ENCODE measurements at regions not wholly inside any gene's neighbourhood (a gene's known extent, or its start where the extent isn't known, plus 50 kb on each side); places are given as distances from the start of the nearest gene placed in this dataset.

- TF ChIP-seq ZBTB4 (CRISPR knock-in tag; IDR thresholded peaks at IDR 0.05), result 0 out of 2 replicates have a peak, but pooled peaks have one; percentile 7
- TF ChIP-seq EGR1 (IDR thresholded peaks at IDR 0.05; ENCODE audit: borderline replicate concordance in 1 of 2, low read depth in 2 of 2, low read length in 2 of 2), result peak in 1 of 2 experiments; percentile 42; a peak in 1 of 3 replicates
- TF ChIP-seq MEF2B (IDR thresholded peaks at IDR 0.05; ENCODE audit: partially characterized antibody, poor library complexity, severe bottlenecking), result peak; percentile 57
- peak; percentile 16; the same call in 1 of the 2 replicates for TF ChIP-seq JUNB (IDR thresholded peaks at IDR 0.05)
- TF ChIP-seq KDM1A (IDR thresholded peaks at IDR 0.05; ENCODE audit: borderline replicate concordance), result no peak
- no peak for TF ChIP-seq CEBPZ (IDR thresholded peaks at IDR 0.05; ENCODE audit: low read depth, low read length)
Measured at GRCh38 chr20:41693136-41693979, 75.2 kb upstream of the CHD6 start (continued).
